Lung microvascular endothelial cell (primary cell): ENCODE measurements at regions not wholly inside any gene's neighbourhood (a gene's known extent, or its start where the extent isn't known, plus 50 kb on each side); places are given as distances from the start of the nearest gene placed in this dataset.
A peak's percentile ranks its signal among the peaks of the same experiment; 100 is the strongest.

ENCODE experiments used
- DNase-seq, 2 donors: peaks; one replicate each; pipeline versions ENCODE4 v3.0.0 to v3.0.0-alpha.2; 2010; ENCODE audit warnings: low read depth in 2 of 2

- no peak for DNase-seq
Measured at GRCh38 chr6:167442245-167442644, 117.4 kb downstream of the TTLL2 start.

GRCh38 chr6:167442796-167443680 is 118.2 kb downstream of the TTLL2 start:
- DNase-seq, result no peak

GRCh38 chr6:167444602-167445346 is 119.9 kb downstream of the TTLL2 start:
- DNase-seq, result no peak

GRCh38 chr6:167445568-167445967 is 120.7 kb downstream of the TTLL2 start:
- no peak for DNase-seq

- no peak for DNase-seq
Measured at GRCh38 chr6:167446046-167446445, 121.2 kb downstream of the TTLL2 start.

GRCh38 chr6:167446971-167447370 is 122.1 kb downstream of the TTLL2 start:
- no peak for DNase-seq

GRCh38 chr6:167448378-167448777 is 123.5 kb downstream of the TTLL2 start:
- DNase-seq, result no peak

GRCh38 chr6:167449094-167449861 is 124.4 kb downstream of the TTLL2 start:
- no peak for DNase-seq

GRCh38 chr6:167450626-167451025 is 125.7 kb downstream of the TTLL2 start:
- DNase-seq, result no peak

- no peak for DNase-seq
Measured at GRCh38 chr6:167452338-167453081, 127.6 kb downstream of the TTLL2 start.

GRCh38 chr6:167453082-167453446 is 128.2 kb downstream of the TTLL2 start:
- no peak for DNase-seq

- DNase-seq, result no peak
Measured at GRCh38 chr6:167454003-167454402, 129.1 kb downstream of the TTLL2 start.

- no peak for DNase-seq
Measured at GRCh38 chr6:167455371-167455770, 130.5 kb downstream of the TTLL2 start.

- no peak for DNase-seq
Measured at GRCh38 chr6:167462514-167463312, 137.8 kb downstream of the TTLL2 start.

GRCh38 chr6:167464177-167464576 is 139.3 kb downstream of the TTLL2 start:
- DNase-seq, result no peak

- DNase-seq, result no peak
Measured at GRCh38 chr6:167465482-167465881, 140.6 kb downstream of the TTLL2 start.

GRCh38 chr6:167467282-167467681 is 142.4 kb downstream of the TTLL2 start:
- DNase-seq, result no peak

- DNase-seq, result no peak
Measured at GRCh38 chr6:167467793-167468431, 143.0 kb downstream of the TTLL2 start.

GRCh38 chr6:167469101-167469500 is 144.2 kb downstream of the TTLL2 start:
- DNase-seq, result peak in 1 of 2 donors; percentile 46

GRCh38 chr6:167469672-167470071 is 144.8 kb downstream of the TTLL2 start:
- no peak for DNase-seq
